ENCODE measurements at regions not wholly inside any gene's neighbourhood (a gene's known extent, or its start where the extent isn't known, plus 50 kb on each side); places are given as distances from the start of the nearest gene placed in this dataset.

GRCh38 chr12:17056546-17056945, 450.6 kb upstream of the LMO3 start:
- Histone ChIP-seq H3K4me3 (ENCODE audit: low read length) (no peak overlapping the region), H3K9me2 (replicated peaks; ENCODE audit: insufficient read depth, low read length) (no peaks in the 10 kb centered on the region), H3K79me2 (ENCODE audit: low read length) (no peaks in the 10 kb centered on the region), H3K9me3 (replicated peaks; ENCODE audit: insufficient read depth, low read length) (no peaks in the 10 kb centered on the region), H3K27me3 (replicated peaks; ENCODE audit: insufficient read depth, low read length) (no peaks in the 10 kb centered on the region), H3K4me1 (ENCODE audit: low read length) (no peaks in the 10 kb centered on the region), H3K27ac (ENCODE audit: low read length) (no peak overlapping the region), H3K4me2 (ENCODE audit: low read depth, low read length) (no peak overlapping the region), H4K20me1 (ENCODE audit: insufficient read depth, low read length) (no peaks in the 10 kb centered on the region), H3K9ac (ENCODE audit: low read length) (no peak overlapping the region), H2AFZ (ENCODE audit: low read length) (no peak overlapping the region), H3K36me3 (replicated peaks; ENCODE audit: insufficient read depth, low read length) (no peaks in the 10 kb centered on the region), H3F3A (ENCODE audit: insufficient read depth, low read length) (no peaks in the 10 kb centered on the region)
- no peak for DNase-seq
- TF ChIP-seq EZH2 (optimal IDR thresholded peaks at IDR 0.05; ENCODE audit: low read depth, low read length) = no peak
- TF ChIP-seq CTCF (IDR thresholded peaks at IDR 0.05; ENCODE audit: low read length) = no peak

- Histone ChIP-seq H3K79me2 (ENCODE audit: low read length) (no peaks in the 10 kb centered on the region), H2AFZ (ENCODE audit: low read length) (no peak overlapping the region), H3F3A (ENCODE audit: insufficient read depth, low read length) (no peaks in the 10 kb centered on the region), H3K36me3 (replicated peaks; ENCODE audit: insufficient read depth, low read length) (no peaks in the 10 kb centered on the region), H3K9me2 (replicated peaks; ENCODE audit: insufficient read depth, low read length) (no peaks in the 10 kb centered on the region), H3K9me3 (replicated peaks; ENCODE audit: insufficient read depth, low read length) (no peaks in the 10 kb centered on the region), H3K4me3 (ENCODE audit: low read length) (no peak overlapping the region), H3K27ac (ENCODE audit: low read length) (no peak overlapping the region), H3K4me2 (ENCODE audit: low read depth, low read length) (no peak overlapping the region), H3K4me1 (ENCODE audit: low read length) (no peaks in the 10 kb centered on the region), H3K27me3 (replicated peaks; ENCODE audit: insufficient read depth, low read length) (no peaks in the 10 kb centered on the region), H3K9ac (ENCODE audit: low read length) (no peak overlapping the region), H4K20me1 (ENCODE audit: insufficient read depth, low read length) (no peaks in the 10 kb centered on the region)
- DNase-seq = no peak
- TF ChIP-seq EZH2 (optimal IDR thresholded peaks at IDR 0.05; ENCODE audit: low read depth, low read length) (no peak), CTCF (IDR thresholded peaks at IDR 0.05; ENCODE audit: low read length) (no peak), EZH2phosphoT487 (IDR thresholded peaks at IDR 0.05; ENCODE audit: low read length) (no peak)
Measured at GRCh38 chr12:17038923-17039322, 433.0 kb upstream of the LMO3 start.

DNA sequence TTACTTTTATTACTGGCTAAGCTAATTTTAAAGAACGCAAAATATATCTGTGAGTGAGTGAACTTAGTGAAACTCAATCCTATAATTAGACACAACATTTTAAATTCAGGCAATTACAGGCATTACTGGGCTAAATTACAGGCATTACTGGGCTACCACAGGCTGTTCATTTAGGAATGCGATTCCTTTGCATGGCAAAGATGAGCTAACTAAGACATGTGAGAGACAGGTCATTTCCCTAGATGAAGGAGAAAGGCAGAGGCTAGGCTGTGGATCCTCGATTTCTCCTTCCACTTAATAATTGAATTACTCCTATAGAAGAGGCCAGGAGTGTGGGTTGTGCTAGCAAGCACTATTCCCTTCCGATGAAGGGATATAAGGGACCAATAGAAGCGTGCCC, 429.4 kb upstream of the LMO3 start:
- Histone ChIP-seq H3K4me3 (ENCODE audit: low read length) (no peak overlapping the region), H3K4me1 (ENCODE audit: low read length) (no peaks in the 10 kb centered on the region), H3K79me2 (ENCODE audit: low read length) (no peaks in the 10 kb centered on the region), H3K27ac (ENCODE audit: low read length) (no peak overlapping the region), H3K36me3 (replicated peaks; ENCODE audit: insufficient read depth, low read length) (no peaks in the 10 kb centered on the region), H3K4me2 (ENCODE audit: low read depth, low read length) (no peak overlapping the region), H3K9ac (ENCODE audit: low read length) (no peak overlapping the region), H3K9me2 (replicated peaks; ENCODE audit: insufficient read depth, low read length) (no peaks in the 10 kb centered on the region), H3K9me3 (replicated peaks; ENCODE audit: insufficient read depth, low read length) (no peaks in the 10 kb centered on the region), H3K27me3 (replicated peaks; ENCODE audit: insufficient read depth, low read length) (no peaks in the 10 kb centered on the region), H3F3A (ENCODE audit: insufficient read depth, low read length) (no peaks in the 10 kb centered on the region), H4K20me1 (ENCODE audit: insufficient read depth, low read length) (no peaks in the 10 kb centered on the region), H2AFZ (ENCODE audit: low read length) (no peak overlapping the region)
- TF ChIP-seq EZH2 (optimal IDR thresholded peaks at IDR 0.05; ENCODE audit: low read depth, low read length) (no peak), CTCF (IDR thresholded peaks at IDR 0.05; ENCODE audit: low read length) (no peak), EZH2phosphoT487 (IDR thresholded peaks at IDR 0.05; ENCODE audit: low read length) (no peak)
- DNase-seq = no peak

Data from MM.1S (cell line).